H9 (cell line): ENCODE measurements at regions not wholly inside any gene's neighbourhood (a gene's known extent, or its start where the extent isn't known, plus 50 kb on each side); places are given as distances from the start of the nearest gene placed in this dataset.

Source experiments
- DNase-seq: peaks from one replicate; pipeline ENCODE4 v3.0.0-alpha.2; 2017
- H2AFZ ChIP-seq: one replicate; pipeline ENCODE4 v1.6.1; 2013; ENCODE audit warnings: mild to moderate bottlenecking, low read length, control low read depth, moderate library complexity
- H2AK5ac ChIP-seq: 2 replicates; pipeline ENCODE4 v1.6.1; 2013; ENCODE audit warnings: low read length, control low read depth, mixed read lengths; ENCODE audit not compliant: insufficient read length
- H2BK120ac ChIP-seq: one replicate; pipeline ENCODE4 v1.6.1; 2013; ENCODE audit warnings: low read depth, mild to moderate bottlenecking, low read length, control low read depth, inconsistent platforms; ENCODE audit not compliant: poor library complexity, severe bottlenecking
- H2BK12ac ChIP-seq: 2 replicates; pipeline ENCODE4 v1.6.1; 2013; ENCODE audit warnings: low read length, control low read depth, mixed read lengths, low read depth; ENCODE audit not compliant: insufficient read length
- H2BK15ac ChIP-seq: 2 replicates; pipeline ENCODE4 v1.6.1; 2013; ENCODE audit warnings: low read depth, low read length, control low read depth
- H2BK20ac ChIP-seq: one replicate; pipeline ENCODE4 v1.6.1; 2013; ENCODE audit warnings: low read depth, mild to moderate bottlenecking, low read length, control low read depth, inconsistent platforms; ENCODE audit not compliant: poor library complexity, severe bottlenecking
- H2BK5ac ChIP-seq: 2 replicates; pipeline ENCODE4 v1.6.1; 2013; ENCODE audit warnings: low read length, control low read depth, mixed read lengths; ENCODE audit not compliant: insufficient read length
- H3K14ac ChIP-seq: 2 replicates; pipeline ENCODE4 v1.6.1; 2013; ENCODE audit warnings: low read length, control low read depth; ENCODE audit not compliant: insufficient read depth
- H3K18ac ChIP-seq: 2 replicates; pipeline ENCODE4 v1.6.1; 2013; ENCODE audit warnings: low read depth, mild to moderate bottlenecking, mixed read lengths, low read length, control low read depth; ENCODE audit not compliant: insufficient read length
- H3K23ac ChIP-seq: 2 replicates; pipeline ENCODE4 v1.6.1; 2013; ENCODE audit warnings: low read length, control low read depth, mixed read lengths, low read depth; ENCODE audit not compliant: insufficient read length
- H3K23me2 ChIP-seq: 2 replicates; pipeline ENCODE4 v1.6.1; 2013; ENCODE audit warnings: low read depth, mild to moderate bottlenecking, mixed read lengths, low read length, control low read depth; ENCODE audit not compliant: insufficient read length, poor library complexity, severe bottlenecking
- H3K27ac ChIP-seq: 2 replicates; pipeline ENCODE4 v1.5.1; 2013; ENCODE audit warnings: low read length, control low read depth, mixed read lengths, low read depth; ENCODE audit not compliant: insufficient read length
- H3K27me3 ChIP-seq: 2 replicates; pipeline ENCODE4 v1.6.1; 2013; ENCODE audit warnings: low read length, control low read depth, inconsistent platforms; ENCODE audit not compliant: insufficient read depth
- H3K4ac ChIP-seq: 2 replicates; pipeline ENCODE4 v1.6.1; 2013; ENCODE audit warnings: low read depth, mild to moderate bottlenecking, control low read depth, inconsistent platforms, low read length, moderate library complexity
- H3K4me1 ChIP-seq: 2 replicates; pipeline ENCODE4 v1.6.1; 2013; ENCODE audit warnings: low read length, control low read depth, inconsistent platforms; ENCODE audit not compliant: insufficient read depth
- H3K4me2 ChIP-seq: 2 replicates; pipeline ENCODE4 v1.6.1; 2013; ENCODE audit warnings: low read length, control low read depth, mixed read lengths; ENCODE audit not compliant: insufficient read length, insufficient read depth
- H3K56ac ChIP-seq: 2 replicates; pipeline ENCODE4 v1.6.1; 2013; ENCODE audit warnings: low read depth, mild to moderate bottlenecking, mixed read lengths, low read length, control low read depth; ENCODE audit not compliant: insufficient read length
- H3K79me1 ChIP-seq: 2 replicates; pipeline ENCODE4 v1.6.1; 2013; ENCODE audit warnings: low read depth, mild to moderate bottlenecking, moderate library complexity, low read length, control low read depth, inconsistent platforms; ENCODE audit not compliant: insufficient read depth, poor library complexity, severe bottlenecking
- H3K79me2 ChIP-seq: 2 replicates; pipeline ENCODE4 v1.6.1; 2013; ENCODE audit warnings: low read length, control low read depth, inconsistent platforms; ENCODE audit not compliant: insufficient read depth
- H3K9ac ChIP-seq: 2 replicates; pipeline ENCODE4 v1.6.1; 2013; ENCODE audit warnings: low read length, control low read depth, mixed read lengths; ENCODE audit not compliant: insufficient read length; ENCODE audit errors: extremely low read depth
- H3K9me3 ChIP-seq: one replicate; pipeline ENCODE4 v1.6.1; 2013; ENCODE audit warnings: low read depth, low read length, inconsistent platforms; ENCODE audit not compliant: control insufficient read depth
- H3T11ph ChIP-seq: one replicate; pipeline ENCODE4 v1.6.1; 2013; ENCODE audit warnings: mild to moderate bottlenecking, low read length, control low read depth, inconsistent platforms
- H4K20me1 ChIP-seq: one replicate; pipeline ENCODE4 v1.6.1; 2013; ENCODE audit not compliant: control insufficient read depth, insufficient read length, insufficient read depth
- H4K5ac ChIP-seq: 2 replicates; pipeline ENCODE4 v1.6.1; 2013; ENCODE audit warnings: low read depth, mild to moderate bottlenecking, mixed read lengths, low read length, control low read depth; ENCODE audit not compliant: insufficient read length
- H4K8ac ChIP-seq: replicated peaks from 2 replicates; pipeline ENCODE4 v1.6.1; 2013; ENCODE audit warnings: low read length, control low read depth, mixed read lengths, low read depth; ENCODE audit not compliant: insufficient read length
- H4K91ac ChIP-seq: 2 replicates; pipeline ENCODE4 v1.6.1; 2013; ENCODE audit warnings: low read depth, mild to moderate bottlenecking, moderate library complexity, mixed read lengths, low read length, control low read depth; ENCODE audit not compliant: insufficient read length
- H3K27ac Mint-ChIP-seq, 3 experiments: 2 replicates in 2 of 3; 3 replicates in 1 of 3; pipeline ENCODE4 v1.8.0; 2020 to 2021; ENCODE audit warnings: mixed read lengths in 3 of 3, mild to moderate bottlenecking in 1 of 3, moderate library complexity in 1 of 3
- H3K27me3 Mint-ChIP-seq: 2 replicates; pipeline ENCODE4 v1.8.0; 2021; ENCODE audit warnings: low read depth, mild to moderate bottlenecking, moderate library complexity, mixed read lengths
- H3K36me3 Mint-ChIP-seq, 3 experiments: 2 replicates in 2 of 3; 3 replicates in 1 of 3; pipeline ENCODE4 v1.8.0; 2020 to 2021; ENCODE audit warnings: low read depth in 3 of 3, mixed read lengths in 3 of 3; ENCODE audit not compliant: insufficient read depth in 1 of 3
- H3K4me1 Mint-ChIP-seq, 2 experiments: 2 replicates each; pipeline ENCODE4 v1.8.0; 2020; ENCODE audit warnings: mixed read lengths in 2 of 2
- H3K4me3 Mint-ChIP-seq, 2 experiments: 2 replicates in 1 of 2; 3 replicates in 1 of 2; pipeline ENCODE4 v1.8.0; 2020 to 2021; ENCODE audit warnings: mild to moderate bottlenecking in 2 of 2, mixed read lengths in 2 of 2, moderate library complexity in 1 of 2
- H3K9me3 Mint-ChIP-seq, 2 experiments: 2 replicates in 1 of 2; 3 replicates in 1 of 2; pipeline ENCODE4 v1.8.0; 2020; ENCODE audit warnings: mild to moderate bottlenecking in 2 of 2, mixed read lengths in 2 of 2, moderate library complexity in 1 of 2
- CTCF ChIP-seq: fragments of 200-600 bp; sonication (generic); conservative IDR thresholded peaks from 3 replicates; pipeline ENCODE4 v1.8.0; 2021; ENCODE audit warnings: antibody characterized with exemption, mild to moderate bottlenecking
- WGBS: extraction: QIAGEN DNeasy Blood & Tissue Kit; methylation state at CpG from one replicate; pipeline ENCODE4 v1.1.7; 2013; ENCODE audit warnings: missing lambda C conversion rate, low lambda C conversion rate, mixed read lengths; ENCODE audit not compliant: insufficient read length; ENCODE audit errors: extremely low coverage; 5-methylcytosine and 5-hydroxymethylcytosine counted together

- H4K5ac ChIP-seq, result no peak overlapping the region
- Mint-ChIP-seq H3K4me1 (peaks cover 15 to 19% of the 10 kb centered on the region in 2 experiments), H3K36me3 (peaks cover 0 to 8% (median 0%) of the 10 kb centered on the region in 3 experiments; a peak in 4 of 7 replicates), H3K9me3 (no peaks in the 10 kb centered on the region), H3K4me3 (no peak overlapping the region), H3K27ac (no peak overlapping the region), H3K27me3 (peaks cover 3% of the 10 kb centered on the region)
- no peak overlapping the region for H3K27ac ChIP-seq
- no peak overlapping the region for H2AFZ ChIP-seq
- H3K4me1 ChIP-seq, result peaks cover 4% of the 10 kb centered on the region
- H2BK12ac ChIP-seq, result no peak overlapping the region
- no CpG with 5 or more reads among the region's 5 CpGs for WGBS
- H3K18ac ChIP-seq, result no peak overlapping the region
- H3K14ac ChIP-seq, result no peak overlapping the region
- no peak for DNase-seq
- no peak overlapping the region for H3K9ac ChIP-seq
- no peak overlapping the region for H2AK5ac ChIP-seq
- no peaks in the 10 kb centered on the region for H3K9me3 ChIP-seq
- H3K4me2 ChIP-seq, result no peak overlapping the region
- no peak overlapping the region for H3T11ph ChIP-seq
- H3K79me2 ChIP-seq, result no peaks in the 10 kb centered on the region
- H3K4ac ChIP-seq, result no peak overlapping the region
- H3K56ac ChIP-seq, result no peak overlapping the region
- H2BK5ac ChIP-seq, result no peak overlapping the region
- H3K79me1 ChIP-seq, result no peaks in the 10 kb centered on the region
- H2BK120ac ChIP-seq, result no peak overlapping the region
- H4K20me1 ChIP-seq, result no peaks in the 10 kb centered on the region
- H2BK20ac ChIP-seq, result no peak overlapping the region
- H3K27me3 ChIP-seq, result no peaks in the 10 kb centered on the region
- no peak for TF ChIP-seq CTCF
- H4K91ac ChIP-seq, result no peak overlapping the region
- H3K23ac ChIP-seq, result no peak overlapping the region
- H2BK15ac ChIP-seq, result no peak overlapping the region
- H4K8ac ChIP-seq, result no peak overlapping the region
- H3K23me2 ChIP-seq, result no peaks in the 10 kb centered on the region
Measured at GRCh38 chr9:2497666-2498400, 123.8 kb upstream of the VLDLR start.
